ENCODE measurements at regions not wholly inside any gene's neighbourhood (a gene's known extent, or its start where the extent isn't known, plus 50 kb on each side); places are given as distances from the start of the nearest gene placed in this dataset.

DNA sequence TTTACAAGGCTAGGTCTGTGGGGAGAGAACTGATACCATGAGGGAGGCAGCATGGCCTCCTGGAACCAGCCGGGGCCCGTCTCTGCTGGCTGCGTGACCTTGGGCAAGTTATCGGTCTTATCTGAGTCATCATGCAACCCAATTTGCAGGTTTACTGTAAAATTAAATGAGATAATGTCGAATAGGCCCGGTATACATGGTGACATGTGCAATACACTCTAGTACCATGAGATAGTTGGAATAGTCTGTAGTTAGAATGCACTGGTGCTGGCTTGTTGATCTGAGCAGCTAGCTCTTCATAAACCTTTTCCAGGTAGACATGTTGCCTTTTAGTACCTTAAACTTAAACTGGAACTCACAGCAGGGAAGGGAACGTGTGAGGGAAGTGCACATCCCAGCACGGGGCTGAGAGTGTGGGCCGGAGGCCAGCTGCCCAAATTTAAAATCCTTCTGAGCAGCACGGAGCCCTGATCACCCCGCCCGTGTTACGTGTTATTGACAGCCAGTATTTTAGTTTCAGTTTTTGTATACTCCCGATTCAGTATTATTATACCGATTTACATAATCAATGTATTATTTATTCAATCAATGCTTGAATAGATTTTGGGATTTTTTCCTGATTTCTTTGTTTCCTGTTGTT is 72.4 kb upstream of the HS6ST1 start:
- no peak for TF ChIP-seq ZNF263 (CRISPR knock-in tag; IDR thresholded peaks at IDR 0.05; ENCODE audit: low read depth)
- TF ChIP-seq, protein P1, sequence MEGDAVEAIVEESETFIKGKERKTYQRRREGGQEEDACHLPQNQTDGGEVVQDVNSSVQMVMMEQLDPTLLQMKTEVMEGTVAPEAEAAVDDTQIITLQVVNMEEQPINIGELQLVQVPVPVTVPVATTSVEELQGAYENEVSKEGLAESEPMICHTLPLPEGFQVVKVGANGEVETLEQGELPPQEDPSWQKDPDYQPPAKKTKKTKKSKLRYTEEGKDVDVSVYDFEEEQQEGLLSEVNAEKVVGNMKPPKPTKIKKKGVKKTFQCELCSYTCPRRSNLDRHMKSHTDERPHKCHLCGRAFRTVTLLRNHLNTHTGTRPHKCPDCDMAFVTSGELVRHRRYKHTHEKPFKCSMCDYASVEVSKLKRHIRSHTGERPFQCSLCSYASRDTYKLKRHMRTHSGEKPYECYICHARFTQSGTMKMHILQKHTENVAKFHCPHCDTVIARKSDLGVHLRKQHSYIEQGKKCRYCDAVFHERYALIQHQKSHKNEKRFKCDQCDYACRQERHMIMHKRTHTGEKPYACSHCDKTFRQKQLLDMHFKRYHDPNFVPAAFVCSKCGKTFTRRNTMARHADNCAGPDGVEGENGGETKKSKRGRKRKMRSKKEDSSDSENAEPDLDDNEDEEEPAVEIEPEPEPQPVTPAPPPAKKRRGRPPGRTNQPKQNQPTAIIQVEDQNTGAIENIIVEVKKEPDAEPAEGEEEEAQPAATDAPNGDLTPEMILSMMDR (IDR thresholded peaks at IDR 0.05), result no peak
- TF ChIP-seq, protein P2, sequence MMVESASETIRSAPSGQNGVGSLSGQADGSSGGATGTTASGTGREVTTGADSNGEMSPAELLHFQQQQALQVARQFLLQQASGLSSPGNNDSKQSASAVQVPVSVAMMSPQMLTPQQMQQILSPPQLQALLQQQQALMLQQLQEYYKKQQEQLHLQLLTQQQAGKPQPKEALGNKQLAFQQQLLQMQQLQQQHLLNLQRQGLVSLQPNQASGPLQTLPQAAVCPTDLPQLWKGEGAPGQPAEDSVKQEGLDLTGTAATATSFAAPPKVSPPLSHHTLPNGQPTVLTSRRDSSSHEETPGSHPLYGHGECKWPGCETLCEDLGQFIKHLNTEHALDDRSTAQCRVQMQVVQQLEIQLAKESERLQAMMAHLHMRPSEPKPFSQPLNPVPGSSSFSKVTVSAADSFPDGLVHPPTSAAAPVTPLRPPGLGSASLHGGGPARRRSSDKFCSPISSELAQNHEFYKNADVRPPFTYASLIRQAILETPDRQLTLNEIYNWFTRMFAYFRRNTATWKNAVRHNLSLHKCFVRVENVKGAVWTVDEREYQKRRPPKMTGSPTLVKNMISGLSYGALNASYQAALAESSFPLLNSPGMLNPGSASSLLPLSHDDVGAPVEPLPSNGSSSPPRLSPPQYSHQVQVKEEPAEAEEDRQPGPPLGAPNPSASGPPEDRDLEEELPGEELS (CRISPR knock-in tag; IDR thresholded peaks at IDR 0.05), result no peak
- no peak for TF ChIP-seq SOX15 (CRISPR knock-in tag; IDR thresholded peaks at IDR 0.05)
- TF ChIP-seq, protein P3, sequence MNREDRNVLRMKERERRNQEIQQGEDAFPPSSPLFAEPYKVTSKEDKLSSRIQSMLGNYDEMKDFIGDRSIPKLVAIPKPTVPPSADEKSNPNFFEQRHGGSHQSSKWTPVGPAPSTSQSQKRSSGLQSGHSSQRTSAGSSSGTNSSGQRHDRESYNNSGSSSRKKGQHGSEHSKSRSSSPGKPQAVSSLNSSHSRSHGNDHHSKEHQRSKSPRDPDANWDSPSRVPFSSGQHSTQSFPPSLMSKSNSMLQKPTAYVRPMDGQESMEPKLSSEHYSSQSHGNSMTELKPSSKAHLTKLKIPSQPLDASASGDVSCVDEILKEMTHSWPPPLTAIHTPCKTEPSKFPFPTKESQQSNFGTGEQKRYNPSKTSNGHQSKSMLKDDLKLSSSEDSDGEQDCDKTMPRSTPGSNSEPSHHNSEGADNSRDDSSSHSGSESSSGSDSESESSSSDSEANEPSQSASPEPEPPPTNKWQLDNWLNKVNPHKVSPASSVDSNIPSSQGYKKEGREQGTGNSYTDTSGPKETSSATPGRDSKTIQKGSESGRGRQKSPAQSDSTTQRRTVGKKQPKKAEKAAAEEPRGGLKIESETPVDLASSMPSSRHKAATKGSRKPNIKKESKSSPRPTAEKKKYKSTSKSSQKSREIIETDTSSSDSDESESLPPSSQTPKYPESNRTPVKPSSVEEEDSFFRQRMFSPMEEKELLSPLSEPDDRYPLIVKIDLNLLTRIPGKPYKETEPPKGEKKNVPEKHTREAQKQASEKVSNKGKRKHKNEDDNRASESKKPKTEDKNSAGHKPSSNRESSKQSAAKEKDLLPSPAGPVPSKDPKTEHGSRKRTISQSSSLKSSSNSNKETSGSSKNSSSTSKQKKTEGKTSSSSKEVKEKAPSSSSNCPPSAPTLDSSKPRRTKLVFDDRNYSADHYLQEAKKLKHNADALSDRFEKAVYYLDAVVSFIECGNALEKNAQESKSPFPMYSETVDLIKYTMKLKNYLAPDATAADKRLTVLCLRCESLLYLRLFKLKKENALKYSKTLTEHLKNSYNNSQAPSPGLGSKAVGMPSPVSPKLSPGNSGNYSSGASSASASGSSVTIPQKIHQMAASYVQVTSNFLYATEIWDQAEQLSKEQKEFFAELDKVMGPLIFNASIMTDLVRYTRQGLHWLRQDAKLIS (CRISPR knock-in tag; IDR thresholded peaks at IDR 0.05; ENCODE audit: borderline replicate concordance), result no peak
- TF ChIP-seq, protein P4, sequence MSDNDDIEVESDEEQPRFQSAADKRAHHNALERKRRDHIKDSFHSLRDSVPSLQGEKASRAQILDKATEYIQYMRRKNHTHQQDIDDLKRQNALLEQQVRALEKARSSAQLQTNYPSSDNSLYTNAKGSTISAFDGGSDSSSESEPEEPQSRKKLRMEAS (CRISPR knock-in tag; IDR thresholded peaks at IDR 0.05), result no peak
- TF ChIP-seq ZNF232 (CRISPR knock-in tag; IDR thresholded peaks at IDR 0.05), result no peak
- TF ChIP-seq, protein P5, sequence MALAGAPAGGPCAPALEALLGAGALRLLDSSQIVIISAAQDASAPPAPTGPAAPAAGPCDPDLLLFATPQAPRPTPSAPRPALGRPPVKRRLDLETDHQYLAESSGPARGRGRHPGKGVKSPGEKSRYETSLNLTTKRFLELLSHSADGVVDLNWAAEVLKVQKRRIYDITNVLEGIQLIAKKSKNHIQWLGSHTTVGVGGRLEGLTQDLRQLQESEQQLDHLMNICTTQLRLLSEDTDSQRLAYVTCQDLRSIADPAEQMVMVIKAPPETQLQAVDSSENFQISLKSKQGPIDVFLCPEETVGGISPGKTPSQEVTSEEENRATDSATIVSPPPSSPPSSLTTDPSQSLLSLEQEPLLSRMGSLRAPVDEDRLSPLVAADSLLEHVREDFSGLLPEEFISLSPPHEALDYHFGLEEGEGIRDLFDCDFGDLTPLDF (CRISPR knock-in tag; IDR thresholded peaks at IDR 0.05), result no peak
- no peak for TF ChIP-seq RELA (CRISPR knock-in tag; IDR thresholded peaks at IDR 0.05; ENCODE audit: borderline replicate concordance)
